ENCODE measurements at regions not wholly inside any gene's neighbourhood (a gene's known extent, or its start where the extent isn't known, plus 50 kb on each side); places are given as distances from the start of the nearest gene placed in this dataset.

DNA sequence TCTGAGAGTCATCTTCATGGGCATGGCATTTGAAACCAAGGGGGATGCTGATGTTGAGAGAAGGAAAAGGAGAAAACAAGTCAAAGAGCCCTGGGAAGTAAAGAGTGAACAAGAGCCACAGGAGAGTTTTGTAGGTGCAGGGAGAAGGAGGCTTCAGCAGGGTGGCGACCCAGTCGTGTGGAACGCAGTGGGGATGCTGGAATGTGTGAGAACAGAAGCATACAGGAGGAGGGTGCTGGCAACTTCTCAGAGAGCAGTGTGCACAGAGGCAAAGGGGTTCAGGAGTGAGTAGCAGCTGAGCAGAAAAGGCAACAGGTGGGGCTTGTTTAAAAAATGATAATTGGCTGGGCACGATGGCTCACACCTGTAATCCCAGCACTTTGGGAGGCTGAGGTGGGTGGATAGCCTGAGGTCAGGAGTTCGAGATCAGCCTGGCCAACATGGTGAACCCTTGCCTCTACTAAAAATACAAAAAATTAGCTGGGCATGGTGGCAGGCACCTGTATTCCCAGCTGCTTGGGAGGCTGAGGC, 75.8 kb upstream of the PLET1 start:
- TF ChIP-seq, protein P1, sequence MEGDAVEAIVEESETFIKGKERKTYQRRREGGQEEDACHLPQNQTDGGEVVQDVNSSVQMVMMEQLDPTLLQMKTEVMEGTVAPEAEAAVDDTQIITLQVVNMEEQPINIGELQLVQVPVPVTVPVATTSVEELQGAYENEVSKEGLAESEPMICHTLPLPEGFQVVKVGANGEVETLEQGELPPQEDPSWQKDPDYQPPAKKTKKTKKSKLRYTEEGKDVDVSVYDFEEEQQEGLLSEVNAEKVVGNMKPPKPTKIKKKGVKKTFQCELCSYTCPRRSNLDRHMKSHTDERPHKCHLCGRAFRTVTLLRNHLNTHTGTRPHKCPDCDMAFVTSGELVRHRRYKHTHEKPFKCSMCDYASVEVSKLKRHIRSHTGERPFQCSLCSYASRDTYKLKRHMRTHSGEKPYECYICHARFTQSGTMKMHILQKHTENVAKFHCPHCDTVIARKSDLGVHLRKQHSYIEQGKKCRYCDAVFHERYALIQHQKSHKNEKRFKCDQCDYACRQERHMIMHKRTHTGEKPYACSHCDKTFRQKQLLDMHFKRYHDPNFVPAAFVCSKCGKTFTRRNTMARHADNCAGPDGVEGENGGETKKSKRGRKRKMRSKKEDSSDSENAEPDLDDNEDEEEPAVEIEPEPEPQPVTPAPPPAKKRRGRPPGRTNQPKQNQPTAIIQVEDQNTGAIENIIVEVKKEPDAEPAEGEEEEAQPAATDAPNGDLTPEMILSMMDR (IDR thresholded peaks at IDR 0.05), result no peak
- no peak for TF ChIP-seq POLR2A (IDR thresholded peaks at IDR 0.05)
- DNase-seq (ENCODE audit: low spot score in 2 of 2), result peak in 1 of 2 donors; percentile 58
- WGBS, 2 donors, result 88 to 90% methylated on average over 5 of the region's 5 CpGs
- H3K4me3 ChIP-seq (ENCODE audit: low read depth, poor library complexity, severe bottlenecking), result no peak overlapping the region
- intact Hi-C loops (cut with DNase I; ENCODE audit: low total_unique reads), result no loop called here

GRCh38 chr11:112339566-112339965, 78.9 kb upstream of the PLET1 start:
- DNase-seq (ENCODE audit: low spot score in 2 of 2), result peak in 1 of 2 donors; percentile 2
- intact Hi-C loops (cut with DNase I; ENCODE audit: low total_unique reads), result no loop called here
- no peak overlapping the region for H3K4me3 ChIP-seq (ENCODE audit: low read depth, poor library complexity, severe bottlenecking)
- 81 to 93% methylated on average over 2 of the region's 2 CpGs for WGBS, 2 donors
- TF ChIP-seq POLR2A (IDR thresholded peaks at IDR 0.05), result no peak
- TF ChIP-seq, protein P1 (IDR thresholded peaks at IDR 0.05), result no peak

GRCh38 chr11:112343368-112344039, 82.8 kb upstream of the PLET1 start:
- DNase-seq (ENCODE audit: low spot score in 2 of 2), result peak in 1 of 2 donors; percentile 61
- 80 to 93% methylated on average over 6 of the region's 6 CpGs for WGBS, 2 donors

GRCh38 chr11:112344040-112344413, 83.4 kb upstream of the PLET1 start:
- DNase-seq (ENCODE audit: low spot score in 2 of 2), result no peak
- no peak overlapping the region for H3K4me3 ChIP-seq (ENCODE audit: low read depth, poor library complexity, severe bottlenecking)
- WGBS, 2 donors, result 67 to 82% methylated on average over 1 of the region's 1 CpG
- intact Hi-C loops (cut with DNase I; ENCODE audit: low total_unique reads), result no loop called here
- TF ChIP-seq, protein P1 (IDR thresholded peaks at IDR 0.05), result no peak
- TF ChIP-seq POLR2A (IDR thresholded peaks at IDR 0.05), result no peak

More at GRCh38 chr11:112343368-112344039, 82.8 kb upstream of the PLET1 start:
- H3K4me3 ChIP-seq (ENCODE audit: low read depth, poor library complexity, severe bottlenecking), result no peak overlapping the region
- intact Hi-C loops (cut with DNase I; ENCODE audit: low total_unique reads), result no loop called here
- no peak for TF ChIP-seq POLR2A (IDR thresholded peaks at IDR 0.05)
- TF ChIP-seq, protein P1 (IDR thresholded peaks at IDR 0.05), result no peak

GRCh38 chr11:112345166-112345565, 84.5 kb upstream of the PLET1 start:
- 82 to 86% methylated on average over 3 of the region's 3 CpGs for WGBS, 2 donors
- TF ChIP-seq, protein P1 (IDR thresholded peaks at IDR 0.05), result no peak
- TF ChIP-seq POLR2A (IDR thresholded peaks at IDR 0.05), result no peak
- DNase-seq (ENCODE audit: low spot score in 2 of 2), result peak in 1 of 2 donors; percentile 39
- intact Hi-C loops (cut with DNase I; ENCODE audit: low total_unique reads), result no loop called here
- H3K4me3 ChIP-seq (ENCODE audit: low read depth, poor library complexity, severe bottlenecking), result no peak overlapping the region
